ENCODE measurements at regions not wholly inside any gene's neighbourhood (a gene's known extent, or its start where the extent isn't known, plus 50 kb on each side); places are given as distances from the start of the nearest gene placed in this dataset.

GRCh38 chr1:30145723-30146303, 577.6 kb downstream of the MATN1 start:
- TF ChIP-seq CTCF (IDR thresholded peaks at IDR 0.05; ENCODE audit: insufficient read depth, missing control alignments): no peak
- DNase-seq (ENCODE audit: insufficient read length, low spot score) (no peak), FAIRE-seq (no peak)

- DNase-seq (ENCODE audit: insufficient read length, low spot score) (no peak), FAIRE-seq (no peak)
- TF ChIP-seq CTCF (IDR thresholded peaks at IDR 0.05; ENCODE audit: insufficient read depth, missing control alignments): no peak
Measured at GRCh38 chr1:30144831-30145230, 578.6 kb downstream of the MATN1 start.

GRCh38 chr1:30143517-30143916, 579.9 kb downstream of the MATN1 start:
- no peak for TF ChIP-seq CTCF (IDR thresholded peaks at IDR 0.05; ENCODE audit: insufficient read depth, missing control alignments)

GRCh38 chr1:30140566-30140965, 582.8 kb downstream of the MATN1 start:
- DNase-seq (ENCODE audit: insufficient read length, low spot score) (no peak), FAIRE-seq (no peak)
- TF ChIP-seq CTCF (IDR thresholded peaks at IDR 0.05; ENCODE audit: insufficient read depth, missing control alignments): no peak

More at GRCh38 chr1:30143517-30143916, 579.9 kb downstream of the MATN1 start:
- DNase-seq (ENCODE audit: insufficient read length, low spot score) (no peak), FAIRE-seq (no peak)

GRCh38 chr1:30138891-30139290, 584.5 kb downstream of the MATN1 start:
- DNase-seq (ENCODE audit: insufficient read length, low spot score) (no peak), FAIRE-seq (no peak)
- TF ChIP-seq CTCF (IDR thresholded peaks at IDR 0.05; ENCODE audit: insufficient read depth, missing control alignments): no peak

GRCh38 chr1:30137001-30137400, 586.4 kb downstream of the MATN1 start:
- FAIRE-seq: no peak
- TF ChIP-seq CTCF (IDR thresholded peaks at IDR 0.05; ENCODE audit: insufficient read depth, missing control alignments): no peak
- DNase-seq (ENCODE audit: insufficient read length, low spot score): no peak

- DNase-seq (ENCODE audit: insufficient read length, low spot score): no peak
- FAIRE-seq: no peak
- TF ChIP-seq CTCF (IDR thresholded peaks at IDR 0.05; ENCODE audit: insufficient read depth, missing control alignments): no peak
Measured at GRCh38 chr1:30135698-30136097, 587.7 kb downstream of the MATN1 start.

All from D721Med (cell line).